NCI-H146 (cell line): ENCODE measurements at regions not wholly inside any gene's neighbourhood (a gene's known extent, or its start where the extent isn't known, plus 50 kb on each side); places are given as distances from the start of the nearest gene placed in this dataset.
"Not testable (repeated sequence)": the region's sequence is repeated elsewhere in the genome, so short reads cannot be mapped to it uniquely, and the experiment has no call there.

Experiments used
- DNase-seq: peaks from one replicate; lab custom pipeline; 2025; lab: John Stamatoyannopoulos, UW

GRCh38 chr20:1752045-1752444 is 94.5 kb upstream of the SIRPG start:
- no peak for DNase-seq

- DNase-seq, result no peak
Observed at GRCh38 chr20:1748777-1749176, 91.2 kb upstream of the SIRPG start.

GRCh38 chr20:1747953-1748577 is 90.5 kb upstream of the SIRPG start:
- no peak for DNase-seq

- DNase-seq, result not testable (repeated sequence)
Observed at GRCh38 chr20:1742049-1742434, 84.5 kb upstream of the SIRPG start.

- DNase-seq, result no peak
Observed at GRCh38 chr20:1741309-1742048, 83.9 kb upstream of the SIRPG start.

- DNase-seq, result no peak
Observed at GRCh38 chr20:1737134-1737533, 79.6 kb upstream of the SIRPG start.

- no peak for DNase-seq
Observed at GRCh38 chr20:1735417-1736089, 78.0 kb upstream of the SIRPG start.

GRCh38 chr20:1734269-1734858 is 76.8 kb upstream of the SIRPG start:
- no peak for DNase-seq

- DNase-seq, result not testable (repeated sequence)
Observed at GRCh38 chr20:1731828-1732375, 74.3 kb upstream of the SIRPG start.

- DNase-seq, result not testable (repeated sequence)
Observed at GRCh38 chr20:1730981-1731711, 73.6 kb upstream of the SIRPG start.

- not testable (repeated sequence) for DNase-seq
Observed at GRCh38 chr20:1727303-1727702, 69.7 kb upstream of the SIRPG start.

- no peak for DNase-seq
Observed at GRCh38 chr20:1724901-1725300, 67.3 kb upstream of the SIRPG start.

GRCh38 chr20:1722513-1723050 is 65.0 kb upstream of the SIRPG start:
- DNase-seq, result no peak

- DNase-seq, result no peak
Observed at GRCh38 chr20:1721687-1722512, 64.3 kb upstream of the SIRPG start.

- DNase-seq, result no peak
Observed at GRCh38 chr20:1720845-1721475, 63.4 kb upstream of the SIRPG start.

GRCh38 chr20:1720226-1720625 is 62.6 kb upstream of the SIRPG start:
- DNase-seq, result no peak

- no peak for DNase-seq
Observed at GRCh38 chr20:1718604-1719384, 61.2 kb upstream of the SIRPG start.

GRCh38 chr20:1712634-1713624 is 55.4 kb upstream of the SIRPG start:
- no peak for DNase-seq
